GM18861 (cell line): ENCODE measurements at regions not wholly inside any gene's neighbourhood (a gene's known extent, or its start where the extent isn't known, plus 50 kb on each side); places are given as distances from the start of the nearest gene placed in this dataset.

ENCODE experiments used
- ATAC-seq: cut with Tn5 transposase; IDR thresholded peaks from one replicate; pipeline ENCODE4 v1.9.1; 2021; ENCODE audit not compliant: unreplicated experiment

DNA sequence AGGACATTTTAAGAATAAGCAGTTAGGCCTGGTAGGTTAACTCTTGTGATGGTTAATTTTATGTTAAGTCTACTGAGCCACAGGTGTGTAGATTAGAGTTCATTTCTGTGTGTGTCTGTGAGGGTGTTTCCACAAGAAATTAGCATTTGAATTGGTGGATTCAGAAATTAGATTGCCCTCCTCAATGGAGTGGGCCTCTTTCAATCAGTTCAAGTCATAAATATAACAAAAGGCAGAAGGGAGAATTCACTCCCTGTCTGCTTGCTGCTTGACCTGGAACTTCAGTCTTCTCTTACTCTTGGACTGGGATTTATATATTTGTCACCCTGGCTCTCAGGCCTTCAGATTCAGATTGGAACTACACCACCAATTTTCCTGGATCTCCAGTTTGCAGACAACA, 55.3 kb upstream of the POM121L12 start:
- no peak for ATAC-seq

- no peak for ATAC-seq
These were observed 62.3 kb upstream of the POM121L12 start for GRCh38 chr7:52973126-52973525.

DNA sequence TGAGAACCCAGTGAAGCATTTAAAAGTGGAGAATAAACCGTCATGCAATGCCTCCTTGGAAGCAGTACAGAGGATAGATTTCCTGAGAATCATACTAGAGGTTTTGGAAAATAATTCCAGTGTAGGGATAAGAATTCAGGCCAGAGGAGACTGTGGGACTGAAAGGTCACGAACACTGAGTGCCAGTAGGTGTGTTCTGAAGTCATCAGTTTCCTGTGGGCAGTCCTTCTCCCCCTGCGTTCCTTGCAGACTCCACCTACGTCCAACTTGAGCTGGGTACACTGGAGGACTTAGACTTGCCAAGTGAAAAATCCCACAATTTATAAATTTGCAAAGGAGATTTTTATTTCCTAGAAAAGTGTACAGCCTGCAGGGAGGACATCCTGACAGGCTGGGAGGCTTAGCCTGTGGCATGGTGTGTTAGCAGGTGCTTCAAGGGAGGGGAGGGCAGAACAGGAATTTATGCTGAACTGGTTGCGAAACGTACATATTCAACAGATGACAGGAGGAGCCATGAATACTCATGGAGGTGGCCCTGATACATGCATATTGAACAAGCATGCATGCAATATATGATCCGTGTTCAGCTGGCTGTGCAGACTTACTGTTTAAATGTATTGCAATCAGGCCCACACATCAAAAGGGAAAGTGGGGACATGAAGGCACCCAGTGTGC, 72.9 kb upstream of the POM121L12 start:
- ATAC-seq = no peak

DNA sequence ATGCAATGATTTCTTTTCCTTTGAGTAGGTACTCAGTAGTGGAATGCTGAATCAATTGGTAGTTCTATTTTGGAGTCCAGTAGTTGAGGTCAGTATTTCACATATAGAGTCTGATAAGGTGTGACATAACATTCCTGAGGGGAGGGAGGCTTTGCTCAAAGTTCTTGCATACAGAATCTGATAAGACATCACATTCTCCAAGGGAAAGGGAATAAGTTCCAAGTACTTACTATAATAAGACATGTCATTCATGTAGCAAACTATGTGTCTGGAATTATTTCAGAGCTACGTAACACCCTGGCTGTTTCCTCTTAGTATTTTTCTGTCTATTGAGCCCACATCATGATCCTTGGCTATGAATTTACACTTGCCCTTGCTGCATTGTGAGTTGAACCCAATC, 74.3 kb upstream of the POM121L12 start:
- ATAC-seq = no peak

GRCh38 chr7:52959878-52960660, 75.4 kb upstream of the POM121L12 start:
- ATAC-seq = no peak

GRCh38 chr7:52959336-52959735, 76.1 kb upstream of the POM121L12 start:
- ATAC-seq = no peak

GRCh38 chr7:52958621-52959140, 76.8 kb upstream of the POM121L12 start:
- ATAC-seq = no peak

- no peak for ATAC-seq
These were observed 79.0 kb upstream of the POM121L12 start for GRCh38 chr7:52956379-52956915.

GRCh38 chr7:52955522-52955921, 79.9 kb upstream of the POM121L12 start:
- ATAC-seq = no peak

GRCh38 chr7:52944921-52945320, 90.5 kb upstream of the POM121L12 start:
- ATAC-seq = no peak

DNA sequence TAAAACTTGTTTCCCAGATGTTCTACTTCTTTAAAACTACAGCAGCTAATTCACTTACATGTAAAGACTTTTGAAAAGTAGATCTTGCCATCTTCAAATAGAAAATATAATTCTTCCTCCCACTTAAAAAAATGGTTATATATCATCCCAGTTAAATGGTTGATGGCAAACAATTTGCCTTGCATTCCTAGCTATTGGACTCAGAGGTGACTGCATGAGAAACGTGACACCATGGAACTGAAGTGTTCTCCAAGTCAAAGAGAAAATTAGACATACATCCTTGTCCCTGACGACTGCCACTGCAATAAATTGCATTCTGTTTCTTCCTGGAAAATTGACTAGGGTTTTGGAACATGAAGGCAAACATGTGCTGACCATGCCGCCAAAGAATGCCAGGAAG, 95.0 kb upstream of the POM121L12 start:
- ATAC-seq = no peak

DNA sequence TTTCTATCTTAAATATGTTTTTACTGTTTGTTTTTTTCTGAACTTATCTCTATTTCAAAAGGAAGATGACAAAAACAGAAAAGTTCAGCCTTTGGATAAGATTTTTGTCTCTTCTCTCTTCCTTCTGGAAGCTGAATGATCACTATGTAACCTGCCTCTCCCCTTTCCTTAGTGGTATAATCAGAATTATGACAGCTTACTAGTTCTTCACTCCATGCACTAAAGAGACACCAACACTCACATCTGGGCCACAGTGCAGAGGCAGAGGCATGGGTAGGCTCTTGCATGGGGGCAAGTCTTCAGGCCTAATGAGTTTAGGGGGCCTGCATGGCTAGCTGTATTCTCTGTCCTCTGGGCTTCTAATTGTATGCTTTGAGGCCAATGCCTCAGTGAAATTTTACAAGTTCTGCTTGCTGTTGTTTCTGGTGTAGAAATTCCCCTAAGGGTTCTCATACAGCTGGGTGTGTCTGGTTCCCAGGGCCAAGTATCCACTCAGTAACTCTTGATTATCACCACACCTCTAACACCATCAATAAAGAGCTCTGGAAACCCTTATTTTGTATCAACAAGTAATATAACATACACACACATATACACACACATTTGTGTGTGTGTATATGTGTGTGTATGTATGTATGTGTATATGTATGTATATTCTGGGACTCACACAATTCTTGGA, 96.8 kb upstream of the POM121L12 start:
- ATAC-seq = no peak

GRCh38 chr7:52936750-52937149, 98.7 kb upstream of the POM121L12 start:
- no peak for ATAC-seq

- no peak for ATAC-seq
These were observed 106.8 kb upstream of the POM121L12 start for GRCh38 chr7:52928591-52928990.

DNA sequence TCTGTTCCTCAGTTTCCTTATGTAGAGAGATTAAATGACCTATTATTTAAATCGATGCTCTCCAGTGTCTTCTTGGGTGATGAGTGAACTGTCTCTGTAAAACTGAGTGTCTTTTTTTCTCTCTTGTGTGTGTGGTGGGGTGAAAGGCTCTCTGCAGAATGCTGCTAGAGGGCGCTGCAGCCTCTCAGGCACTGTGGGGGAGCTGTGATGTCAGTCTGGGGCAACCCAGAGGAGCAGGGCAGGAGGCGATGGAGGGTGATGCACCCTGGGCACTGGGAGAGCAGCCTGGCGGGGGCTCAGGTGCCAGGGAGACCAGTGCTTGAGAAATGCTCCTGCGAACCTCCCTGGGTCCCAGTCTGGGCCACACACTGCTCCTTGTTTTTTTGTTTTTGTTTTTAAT, 110.1 kb upstream of the POM121L12 start:
- ATAC-seq = no peak

GRCh38 chr7:52920977-52921376, 114.5 kb upstream of the POM121L12 start:
- no peak for ATAC-seq

DNA sequence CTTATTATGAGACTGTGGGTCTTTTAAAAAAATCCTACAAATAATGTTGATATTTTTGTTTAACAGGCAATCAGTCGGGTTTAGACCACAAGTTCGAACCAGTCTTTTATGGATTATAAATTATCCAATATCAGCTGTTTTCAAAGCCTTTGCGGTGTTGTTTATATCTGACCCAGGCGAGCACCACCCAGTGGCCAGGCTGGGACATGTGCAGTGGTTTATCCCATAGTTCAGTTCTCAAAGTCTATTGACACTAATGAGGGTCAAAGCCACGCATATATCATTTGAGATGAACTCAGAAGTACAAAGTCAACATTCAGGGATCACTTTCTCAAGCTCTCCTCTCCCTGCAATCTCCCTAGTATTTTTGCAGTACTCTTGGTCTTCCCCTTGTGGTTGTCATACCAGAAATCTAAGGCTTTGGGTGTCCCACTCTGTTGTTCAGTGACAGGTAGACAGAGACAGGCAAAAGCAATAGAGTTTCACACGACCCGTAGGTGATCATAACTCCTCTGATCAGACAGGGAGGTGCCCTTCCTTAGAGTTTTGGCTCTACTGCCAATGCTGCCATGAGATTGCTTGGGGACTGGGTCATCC, 117.4 kb upstream of the POM121L12 start:
- ATAC-seq = no peak

GRCh38 chr7:52911795-52912194, 123.6 kb upstream of the POM121L12 start:
- no peak for ATAC-seq

GRCh38 chr7:52911326-52911725, 124.1 kb upstream of the POM121L12 start:
- ATAC-seq = no peak

DNA sequence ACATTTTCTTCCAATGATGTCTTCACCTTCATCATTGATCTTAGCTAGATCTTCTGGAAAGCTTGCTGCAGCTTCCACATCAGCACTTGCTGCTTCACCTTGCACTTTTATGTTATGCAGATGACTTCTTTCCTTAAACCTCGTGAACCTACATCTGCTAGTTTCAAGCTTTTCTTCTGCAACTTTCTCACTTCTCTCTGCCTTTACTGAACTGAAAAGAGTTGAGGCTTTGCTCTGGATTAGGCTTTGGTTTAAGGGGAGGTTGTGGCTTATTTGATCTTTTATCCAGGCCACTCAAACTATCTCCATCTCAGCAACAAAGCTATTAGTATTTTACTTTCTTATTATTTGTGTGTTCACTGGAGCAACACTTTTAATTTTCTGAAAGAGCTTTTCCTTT, 125.5 kb upstream of the POM121L12 start:
- no peak for ATAC-seq

- no peak for ATAC-seq
These were observed 126.3 kb upstream of the POM121L12 start for GRCh38 chr7:52909131-52909530.
